Thyroid gland (tissue), 4 donors: ENCODE measurements at regions not wholly inside any gene's neighbourhood (a gene's known extent, or its start where the extent isn't known, plus 50 kb on each side); places are given as distances from the start of the nearest gene placed in this dataset.

Experiments used
- POLR2A ChIP-seq, 2 donors: fragments of 450-650 bp; IDR thresholded peaks; one replicate each; pipeline ENCODE4 v1.6.1; 2017; ENCODE audit warnings: antibody characterized with exemption in 2 of 2, mild to moderate bottlenecking in 2 of 2, moderate library complexity in 1 of 2
- TF ChIP-seq, protein P1 (sequence below), 6 experiments: fragments of 200-600 bp in 3 of 6; fragments of 450-650 bp in 3 of 6; sonication (generic) in 3 of 6; IDR thresholded peaks; one replicate each; pipeline ENCODE4 v1.5.1; 2016 to 2019; ENCODE audit warnings: antibody characterized with exemption in 6 of 6, mild to moderate bottlenecking in 2 of 6, inconsistent platforms in 1 of 6, moderate library complexity in 1 of 6

- TF ChIP-seq, protein P1, sequence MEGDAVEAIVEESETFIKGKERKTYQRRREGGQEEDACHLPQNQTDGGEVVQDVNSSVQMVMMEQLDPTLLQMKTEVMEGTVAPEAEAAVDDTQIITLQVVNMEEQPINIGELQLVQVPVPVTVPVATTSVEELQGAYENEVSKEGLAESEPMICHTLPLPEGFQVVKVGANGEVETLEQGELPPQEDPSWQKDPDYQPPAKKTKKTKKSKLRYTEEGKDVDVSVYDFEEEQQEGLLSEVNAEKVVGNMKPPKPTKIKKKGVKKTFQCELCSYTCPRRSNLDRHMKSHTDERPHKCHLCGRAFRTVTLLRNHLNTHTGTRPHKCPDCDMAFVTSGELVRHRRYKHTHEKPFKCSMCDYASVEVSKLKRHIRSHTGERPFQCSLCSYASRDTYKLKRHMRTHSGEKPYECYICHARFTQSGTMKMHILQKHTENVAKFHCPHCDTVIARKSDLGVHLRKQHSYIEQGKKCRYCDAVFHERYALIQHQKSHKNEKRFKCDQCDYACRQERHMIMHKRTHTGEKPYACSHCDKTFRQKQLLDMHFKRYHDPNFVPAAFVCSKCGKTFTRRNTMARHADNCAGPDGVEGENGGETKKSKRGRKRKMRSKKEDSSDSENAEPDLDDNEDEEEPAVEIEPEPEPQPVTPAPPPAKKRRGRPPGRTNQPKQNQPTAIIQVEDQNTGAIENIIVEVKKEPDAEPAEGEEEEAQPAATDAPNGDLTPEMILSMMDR (IDR thresholded peaks at IDR 0.05) = no peak
- no peak for TF ChIP-seq POLR2A (IDR thresholded peaks at IDR 0.05)
Observed at GRCh38 chr10:35723992-35724391, 81.9 kb upstream of the FZD8 start.
